VCaP (cell line): ENCODE measurements at regions not wholly inside any gene's neighbourhood (a gene's known extent, or its start where the extent isn't known, plus 50 kb on each side); places are given as distances from the start of the nearest gene placed in this dataset.

Experiments used
- H3K27ac ChIP-seq: fragments of 450-650 bp; 2 replicates; pipeline ENCODE4 v1.5.1; 2017
- TF ChIP-seq, protein P1 (sequence below): fragments of 450-650 bp; conservative IDR thresholded peaks from 2 replicates; pipeline ENCODE4 v1.5.1; 2017; ENCODE audit warnings: mild to moderate bottlenecking, moderate library complexity

GRCh38 chr6:139544701-139545057, 170.2 kb upstream of the CITED2 start:
- TF ChIP-seq, protein P1, sequence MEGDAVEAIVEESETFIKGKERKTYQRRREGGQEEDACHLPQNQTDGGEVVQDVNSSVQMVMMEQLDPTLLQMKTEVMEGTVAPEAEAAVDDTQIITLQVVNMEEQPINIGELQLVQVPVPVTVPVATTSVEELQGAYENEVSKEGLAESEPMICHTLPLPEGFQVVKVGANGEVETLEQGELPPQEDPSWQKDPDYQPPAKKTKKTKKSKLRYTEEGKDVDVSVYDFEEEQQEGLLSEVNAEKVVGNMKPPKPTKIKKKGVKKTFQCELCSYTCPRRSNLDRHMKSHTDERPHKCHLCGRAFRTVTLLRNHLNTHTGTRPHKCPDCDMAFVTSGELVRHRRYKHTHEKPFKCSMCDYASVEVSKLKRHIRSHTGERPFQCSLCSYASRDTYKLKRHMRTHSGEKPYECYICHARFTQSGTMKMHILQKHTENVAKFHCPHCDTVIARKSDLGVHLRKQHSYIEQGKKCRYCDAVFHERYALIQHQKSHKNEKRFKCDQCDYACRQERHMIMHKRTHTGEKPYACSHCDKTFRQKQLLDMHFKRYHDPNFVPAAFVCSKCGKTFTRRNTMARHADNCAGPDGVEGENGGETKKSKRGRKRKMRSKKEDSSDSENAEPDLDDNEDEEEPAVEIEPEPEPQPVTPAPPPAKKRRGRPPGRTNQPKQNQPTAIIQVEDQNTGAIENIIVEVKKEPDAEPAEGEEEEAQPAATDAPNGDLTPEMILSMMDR = no peak
- peak overlapping the region; percentile 55 for H3K27ac ChIP-seq

- TF ChIP-seq, protein P1 = no peak
- H3K27ac ChIP-seq = no peak overlapping the region
Observed at GRCh38 chr6:139542351-139542750, 167.9 kb upstream of the CITED2 start.

GRCh38 chr6:139540894-139541293, 166.4 kb upstream of the CITED2 start:
- H3K27ac ChIP-seq = no peak overlapping the region
- TF ChIP-seq, protein P1 = no peak

- H3K27ac ChIP-seq = no peak overlapping the region; the same call in 1 of the 2 replicates
- TF ChIP-seq, protein P1 = no peak
Observed at GRCh38 chr6:139540276-139540675, 165.8 kb upstream of the CITED2 start.

- peak overlapping the region; percentile 98; the same call in 1 of the 2 replicates for H3K27ac ChIP-seq
- TF ChIP-seq, protein P1 = no peak
Observed at GRCh38 chr6:139539852-139540251, 165.4 kb upstream of the CITED2 start.

- TF ChIP-seq, protein P1 = no peak
- H3K27ac ChIP-seq = peak overlapping the region; percentile 98
Observed at GRCh38 chr6:139538366-139538765, 163.9 kb upstream of the CITED2 start.

- TF ChIP-seq, protein P1 = no peak
- H3K27ac ChIP-seq = peak overlapping the region; percentile 98
Observed at GRCh38 chr6:139536751-139537617, 162.5 kb upstream of the CITED2 start.
